IPS-20b (cell line): ENCODE measurements at regions not wholly inside any gene's neighbourhood (a gene's known extent, or its start where the extent isn't known, plus 50 kb on each side); places are given as distances from the start of the nearest gene placed in this dataset.

Source experiments
- H3K27ac ChIP-seq: one replicate; pipeline ENCODE4 v1.5.1; 2013; ENCODE audit warnings: low read length
- H3K27me3 ChIP-seq: 2 replicates; pipeline ENCODE4 v1.6.1; 2013; ENCODE audit warnings: mild to moderate bottlenecking, low read length, inconsistent platforms; ENCODE audit not compliant: insufficient read depth
- H3K36me3 ChIP-seq: 2 replicates; pipeline ENCODE4 v1.6.1; 2013; ENCODE audit warnings: low read depth, mild to moderate bottlenecking, inconsistent platforms, low read length, moderate library complexity; ENCODE audit not compliant: insufficient read depth
- H3K4me1 ChIP-seq: 2 replicates; pipeline ENCODE4 v1.6.1; 2013; ENCODE audit warnings: mild to moderate bottlenecking, control low read depth, inconsistent platforms, low read length, moderate library complexity; ENCODE audit not compliant: insufficient read depth
- H3K4me3 ChIP-seq: 2 replicates; pipeline ENCODE4 v1.5.1; 2013; ENCODE audit warnings: mild to moderate bottlenecking, low read length, inconsistent platforms
- H3K9ac ChIP-seq: 2 replicates; pipeline ENCODE4 v1.6.1; 2013; ENCODE audit warnings: low read depth, mild to moderate bottlenecking, inconsistent platforms, low read length, moderate library complexity
- H3K9me3 ChIP-seq: 2 replicates; pipeline ENCODE4 v1.6.1; 2013; ENCODE audit warnings: mild to moderate bottlenecking, low read depth, low read length, inconsistent platforms; ENCODE audit not compliant: insufficient read depth

DNA sequence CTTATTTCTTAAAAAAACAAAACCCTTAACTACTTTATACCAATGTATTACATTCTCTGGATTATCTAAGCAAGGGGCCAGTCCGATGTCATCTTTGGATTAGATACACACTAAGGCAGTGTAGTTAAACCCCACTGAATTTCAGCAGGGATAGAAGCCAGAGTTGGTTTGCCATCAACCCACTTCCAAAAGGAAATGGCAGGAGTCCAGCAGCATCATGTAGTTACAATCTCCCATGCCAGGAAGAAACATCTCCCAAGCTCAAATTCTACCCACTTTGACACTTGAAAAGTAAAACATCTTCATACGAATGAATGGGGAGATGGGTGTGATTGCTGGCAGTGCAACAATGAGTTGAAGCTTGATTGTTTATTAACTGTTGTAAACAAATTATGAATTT lies 203.5 kb upstream of the PLXNC1 start:
- no peak overlapping the region for H3K9ac ChIP-seq
- H3K4me3 ChIP-seq: no peak overlapping the region
- H3K27me3 ChIP-seq: no peaks in the 10 kb centered on the region
- H3K4me1 ChIP-seq: peaks cover 5% of the 10 kb centered on the region; the same call in 1 of the 2 replicates
- no peaks in the 10 kb centered on the region for H3K36me3 ChIP-seq
- peaks cover 3% of the 10 kb centered on the region for H3K9me3 ChIP-seq
- H3K27ac ChIP-seq: no peak overlapping the region

DNA sequence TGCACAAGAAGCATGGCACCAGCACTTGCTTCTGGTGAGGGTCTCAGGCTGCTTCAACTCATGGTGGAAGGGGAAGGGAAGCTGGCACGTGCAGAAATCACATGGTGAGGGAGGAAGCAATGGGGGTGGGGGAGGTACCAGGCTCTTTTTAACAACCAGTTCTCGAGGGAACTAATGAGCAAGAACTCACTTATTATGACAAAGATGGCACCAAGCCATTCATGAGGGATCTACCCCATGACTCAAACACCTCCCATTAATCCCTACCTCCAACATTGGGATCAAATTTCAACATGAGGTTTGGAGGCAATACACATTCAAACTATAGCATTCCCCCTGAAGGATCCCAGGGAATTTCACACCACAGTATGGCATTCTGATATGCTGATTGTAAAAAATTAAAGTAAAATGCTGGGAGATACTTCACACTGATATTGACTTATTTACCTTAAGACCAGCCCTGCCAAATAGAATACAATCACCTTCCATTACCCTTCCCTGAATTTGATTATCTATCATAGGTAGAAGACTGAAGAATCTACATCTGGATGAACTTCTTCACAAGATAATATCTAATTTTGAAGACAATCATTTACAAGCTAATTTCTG lies 201.7 kb upstream of the PLXNC1 start:
- H3K9ac ChIP-seq: no peak overlapping the region
- H3K27ac ChIP-seq: no peak overlapping the region
- H3K27me3 ChIP-seq: no peaks in the 10 kb centered on the region
- H3K9me3 ChIP-seq: peaks cover 6% of the 10 kb centered on the region
- peaks cover 5% of the 10 kb centered on the region; the same call in 1 of the 2 replicates for H3K4me1 ChIP-seq
- H3K36me3 ChIP-seq: no peaks in the 10 kb centered on the region
- H3K4me3 ChIP-seq: no peak overlapping the region

GRCh38 chr12:93947486-93947885 lies 200.9 kb upstream of the PLXNC1 start:
- Histone ChIP-seq H3K27me3 (no peaks in the 10 kb centered on the region), H3K27ac (no peak overlapping the region), H3K4me3 (no peak overlapping the region), H3K9ac (no peak overlapping the region), H3K9me3 (peaks cover 6% of the 10 kb centered on the region), H3K4me1 (peaks cover 5% of the 10 kb centered on the region; the same call in 1 of the 2 replicates), H3K36me3 (no peaks in the 10 kb centered on the region)

GRCh38 chr12:93950311-93950710 lies 198.1 kb upstream of the PLXNC1 start:
- Histone ChIP-seq H3K9me3 (peaks cover 6% of the 10 kb centered on the region), H3K4me3 (no peak overlapping the region), H3K9ac (no peak overlapping the region), H3K4me1 (peaks cover 5% of the 10 kb centered on the region; the same call in 1 of the 2 replicates), H3K27me3 (no peaks in the 10 kb centered on the region), H3K36me3 (no peaks in the 10 kb centered on the region), H3K27ac (no peak overlapping the region)

GRCh38 chr12:93954166-93955112 lies 193.9 kb upstream of the PLXNC1 start:
- peaks cover 6% of the 10 kb centered on the region; the same call in 1 of the 2 replicates for H3K9me3 ChIP-seq
- no peaks in the 10 kb centered on the region for H3K36me3 ChIP-seq
- no peak overlapping the region for H3K9ac ChIP-seq
- H3K27me3 ChIP-seq: no peaks in the 10 kb centered on the region
- no peak overlapping the region for H3K27ac ChIP-seq
- no peaks in the 10 kb centered on the region for H3K4me1 ChIP-seq
- H3K4me3 ChIP-seq: no peak overlapping the region

- Histone ChIP-seq H3K27me3 (no peaks in the 10 kb centered on the region), H3K36me3 (no peaks in the 10 kb centered on the region), H3K4me1 (no peaks in the 10 kb centered on the region), H3K9me3 (no peaks in the 10 kb centered on the region), H3K4me3 (no peak overlapping the region), H3K9ac (no peak overlapping the region), H3K27ac (no peak overlapping the region)
Measured at GRCh38 chr12:93956551-93956950, 191.8 kb upstream of the PLXNC1 start.

DNA sequence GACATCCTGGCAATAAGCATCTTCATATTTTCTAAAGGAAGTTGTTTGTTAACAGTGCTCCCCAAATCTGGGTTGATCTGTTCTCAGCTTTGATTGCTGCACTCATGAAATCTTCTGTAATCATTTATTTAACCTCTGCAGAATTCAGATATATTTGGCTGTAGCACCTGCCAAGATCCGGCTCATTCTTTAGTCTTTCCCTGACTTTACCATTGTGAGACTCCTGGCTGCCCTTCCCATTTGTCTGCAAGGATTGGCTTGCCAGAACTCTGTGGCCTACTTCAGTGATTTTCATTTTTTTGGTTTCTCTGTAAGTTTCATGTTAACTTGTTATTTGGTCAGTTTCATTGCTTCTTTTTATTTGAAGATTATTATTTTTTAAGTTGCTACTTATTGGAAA lies 191.2 kb upstream of the PLXNC1 start:
- Histone ChIP-seq H3K9ac (no peak overlapping the region), H3K4me3 (no peak overlapping the region), H3K4me1 (no peaks in the 10 kb centered on the region), H3K9me3 (no peaks in the 10 kb centered on the region), H3K27me3 (no peaks in the 10 kb centered on the region), H3K27ac (no peak overlapping the region), H3K36me3 (no peaks in the 10 kb centered on the region)

GRCh38 chr12:93957870-93958269 lies 190.5 kb upstream of the PLXNC1 start:
- Histone ChIP-seq H3K9me3 (no peaks in the 10 kb centered on the region), H3K9ac (no peak overlapping the region), H3K27me3 (no peaks in the 10 kb centered on the region), H3K4me3 (no peak overlapping the region), H3K27ac (no peak overlapping the region), H3K4me1 (no peaks in the 10 kb centered on the region), H3K36me3 (no peaks in the 10 kb centered on the region)

DNA sequence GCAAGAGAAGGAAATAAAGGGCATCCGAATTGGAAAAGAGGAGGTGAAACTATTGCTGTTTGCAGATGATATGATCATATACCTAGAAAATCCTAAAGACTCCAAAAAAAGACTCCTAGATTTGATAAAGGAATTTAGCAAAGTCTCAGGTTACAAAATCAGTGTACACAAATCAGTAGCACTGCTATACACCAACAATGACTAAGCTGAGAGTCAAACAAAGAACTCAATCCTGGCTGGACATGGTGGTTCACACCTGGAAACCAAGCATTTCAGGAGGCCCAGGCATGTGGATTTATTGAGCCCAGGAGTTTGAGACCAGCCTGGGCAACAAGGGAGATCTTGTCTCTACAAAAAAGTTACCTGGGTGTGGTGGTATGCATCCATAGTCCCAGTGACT lies 188.7 kb upstream of the PLXNC1 start:
- H3K36me3 ChIP-seq: no peaks in the 10 kb centered on the region
- H3K27me3 ChIP-seq: no peaks in the 10 kb centered on the region
- H3K9ac ChIP-seq: no peak overlapping the region
- H3K27ac ChIP-seq: no peak overlapping the region
- no peaks in the 10 kb centered on the region for H3K9me3 ChIP-seq
- no peaks in the 10 kb centered on the region for H3K4me1 ChIP-seq
- no peak overlapping the region for H3K4me3 ChIP-seq

DNA sequence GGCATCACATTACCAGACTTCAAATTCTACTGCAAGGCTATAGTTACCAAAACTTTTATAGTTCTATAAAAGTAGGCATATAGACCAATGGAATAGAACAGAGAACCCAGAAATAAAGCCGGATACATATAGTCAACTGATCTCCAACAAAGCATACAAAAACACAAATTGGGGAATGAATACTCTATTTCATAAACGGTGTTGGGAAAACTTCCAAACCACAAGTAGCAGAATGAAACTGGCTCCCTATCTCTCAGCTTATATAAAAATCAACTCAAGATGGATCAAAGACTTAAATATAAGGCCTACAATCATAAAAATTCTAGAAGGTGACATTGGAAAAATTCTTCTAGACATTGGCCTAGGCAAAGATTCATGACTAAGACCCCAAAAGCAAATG lies 187.9 kb upstream of the PLXNC1 start:
- Histone ChIP-seq H3K4me3 (no peak overlapping the region), H3K9ac (no peak overlapping the region), H3K4me1 (no peaks in the 10 kb centered on the region), H3K27ac (no peak overlapping the region), H3K9me3 (no peaks in the 10 kb centered on the region), H3K27me3 (no peaks in the 10 kb centered on the region), H3K36me3 (no peaks in the 10 kb centered on the region)

DNA sequence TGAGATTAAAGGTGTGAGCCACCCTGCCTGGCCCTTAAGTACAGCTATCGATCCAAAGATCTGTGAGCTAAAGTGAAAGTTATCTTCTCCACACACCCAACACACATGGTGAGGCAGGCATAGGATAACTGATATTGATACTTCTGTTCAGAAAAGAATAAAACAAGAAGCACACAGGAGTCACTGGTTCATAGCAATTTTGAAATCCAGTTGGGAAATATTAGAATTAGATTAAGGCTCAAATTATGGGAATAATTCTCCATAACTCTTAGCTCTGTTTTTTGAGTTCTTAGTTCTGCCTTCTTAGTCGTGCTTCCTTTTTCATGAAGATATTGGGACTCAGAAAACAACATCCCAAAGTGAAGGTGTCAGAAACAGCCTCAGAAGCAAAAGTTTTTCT lies 186.0 kb upstream of the PLXNC1 start:
- Histone ChIP-seq H3K9me3 (no peaks in the 10 kb centered on the region), H3K36me3 (no peaks in the 10 kb centered on the region), H3K4me1 (no peaks in the 10 kb centered on the region), H3K27ac (no peak overlapping the region), H3K4me3 (no peak overlapping the region), H3K27me3 (no peaks in the 10 kb centered on the region), H3K9ac (no peak overlapping the region)

GRCh38 chr12:93964936-93965335 lies 183.4 kb upstream of the PLXNC1 start:
- H3K4me1 ChIP-seq: no peaks in the 10 kb centered on the region
- no peak overlapping the region for H3K9ac ChIP-seq
- no peak overlapping the region for H3K27ac ChIP-seq

More at GRCh38 chr12:93964936-93965335, 183.4 kb upstream of the PLXNC1 start:
- no peaks in the 10 kb centered on the region for H3K9me3 ChIP-seq
- no peaks in the 10 kb centered on the region for H3K36me3 ChIP-seq
- H3K4me3 ChIP-seq: no peak overlapping the region
- H3K27me3 ChIP-seq: no peaks in the 10 kb centered on the region
